GM18907 (cell line): ENCODE measurements at regions not wholly inside any gene's neighbourhood (a gene's known extent, or its start where the extent isn't known, plus 50 kb on each side); places are given as distances from the start of the nearest gene placed in this dataset.

ENCODE experiments used
- ATAC-seq: cut with Tn5 transposase; IDR thresholded peaks from one replicate; pipeline ENCODE4 v1.9.1; 2021; ENCODE audit warnings: mild to moderate bottlenecking, moderate library complexity; ENCODE audit not compliant: unreplicated experiment

- no peak for ATAC-seq
Observed at GRCh38 chr6:43985329-43985728, 141.9 kb downstream of the MRPL14 start.

GRCh38 chr6:43984442-43985321 is 142.6 kb downstream of the MRPL14 start:
- ATAC-seq: no peak

DNA sequence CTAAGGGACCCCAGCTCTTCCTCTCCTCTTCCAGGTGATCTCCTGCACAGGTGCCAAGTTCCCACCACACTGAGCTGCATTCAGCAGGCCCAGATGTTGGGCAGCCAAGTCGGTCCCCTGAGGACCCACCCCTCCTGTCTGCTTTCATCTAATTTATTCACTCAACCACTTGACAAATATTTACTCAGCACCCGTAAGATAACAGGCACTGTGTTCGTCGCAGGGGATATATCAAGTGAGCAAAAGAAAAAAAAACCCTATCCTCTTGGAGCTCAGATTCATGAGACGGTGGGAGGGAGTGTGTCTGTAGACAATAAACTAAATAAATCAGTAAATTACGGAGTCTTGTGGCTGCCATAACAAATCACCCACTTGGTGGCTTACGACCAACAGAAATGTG is 143.6 kb downstream of the MRPL14 start:
- no peak for ATAC-seq

DNA sequence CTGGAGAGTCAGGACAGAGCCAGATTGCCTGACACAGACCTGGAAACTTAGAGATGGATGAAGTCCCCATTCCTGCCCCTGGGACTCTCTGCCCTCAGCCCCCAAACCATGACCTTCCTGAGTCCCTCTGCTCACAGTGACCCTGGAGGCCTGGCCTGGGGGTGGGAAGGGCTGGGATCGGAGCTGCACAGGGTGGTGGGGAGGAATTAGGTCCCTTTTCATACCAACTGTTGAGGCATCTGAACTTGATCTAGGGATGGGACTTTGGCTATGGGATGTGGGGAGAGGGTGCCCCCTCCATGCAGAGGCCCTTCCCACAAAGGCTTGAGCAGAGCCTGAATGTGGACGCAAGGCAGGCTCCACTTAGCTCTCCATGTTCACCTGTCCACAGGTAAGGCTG is 144.1 kb downstream of the MRPL14 start:
- no peak for ATAC-seq

DNA sequence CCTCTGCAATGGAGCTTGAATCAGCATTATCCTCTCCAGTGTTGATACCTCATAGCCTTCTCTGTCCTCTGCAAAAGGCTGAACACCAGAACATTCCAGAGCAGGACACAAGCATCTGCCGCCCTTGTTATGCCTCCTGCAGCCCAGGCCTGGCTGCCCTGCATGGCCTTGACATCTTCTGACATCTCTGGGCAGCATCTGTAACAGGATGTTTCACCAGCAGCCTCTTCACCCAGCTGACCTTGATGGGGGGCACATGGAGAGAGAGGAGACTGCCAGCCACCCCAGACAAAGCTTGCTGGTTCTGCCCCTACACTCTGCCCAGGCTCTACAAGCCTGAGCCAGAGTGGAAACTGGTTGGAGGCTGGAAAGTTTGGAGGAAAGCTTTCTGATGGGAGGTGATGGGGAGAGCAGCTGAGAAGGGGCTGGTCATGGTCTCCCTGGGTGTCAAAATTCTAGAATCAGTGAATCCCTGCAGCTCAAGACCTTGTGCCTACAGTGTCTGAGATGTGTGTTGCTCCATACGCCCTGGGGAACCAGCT is 145.1 kb downstream of the MRPL14 start:
- no peak for ATAC-seq

GRCh38 chr6:43981363-43981990 is 145.8 kb downstream of the MRPL14 start:
- ATAC-seq: no peak

DNA sequence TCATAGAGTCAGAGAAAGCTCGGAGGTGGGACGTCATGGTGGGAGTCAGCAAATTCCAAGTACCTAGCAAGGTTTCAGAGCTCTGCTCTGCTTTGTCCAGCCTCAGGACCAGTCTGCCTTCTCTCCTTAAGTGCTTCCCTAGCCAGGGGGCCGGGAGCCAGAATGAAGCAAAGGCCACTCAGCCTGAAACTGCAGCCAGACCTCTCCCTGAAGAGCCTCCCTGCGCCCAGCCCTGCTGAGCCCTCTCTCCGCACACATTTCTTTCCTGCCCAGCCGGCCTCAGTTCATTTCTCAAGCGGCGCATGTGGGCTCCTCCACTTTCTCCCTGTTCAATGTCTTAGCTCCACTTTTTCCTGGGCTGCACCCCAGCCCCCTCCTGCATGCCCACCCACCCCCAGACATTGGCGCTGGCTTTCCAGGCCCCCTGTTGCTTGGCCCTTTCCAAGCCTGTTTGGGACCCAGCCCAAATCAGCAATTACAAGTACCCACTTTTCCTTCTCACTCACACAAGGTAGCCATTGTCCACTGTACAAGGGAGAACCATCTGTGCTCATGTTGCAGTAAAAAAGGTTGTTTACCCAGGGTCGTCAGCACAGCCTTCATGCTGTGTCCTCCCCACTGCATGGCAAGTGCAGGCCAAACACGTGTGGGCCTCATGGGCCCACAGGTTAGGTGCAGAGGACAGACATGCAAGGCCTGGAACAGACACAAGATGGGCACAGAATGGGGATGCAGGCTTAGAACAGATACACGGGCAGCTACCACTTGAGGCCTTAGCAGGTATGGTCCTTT is 147.1 kb downstream of the MRPL14 start:
- no peak for ATAC-seq

GRCh38 chr6:43979525-43979924 is 147.7 kb downstream of the MRPL14 start:
- no peak for ATAC-seq

DNA sequence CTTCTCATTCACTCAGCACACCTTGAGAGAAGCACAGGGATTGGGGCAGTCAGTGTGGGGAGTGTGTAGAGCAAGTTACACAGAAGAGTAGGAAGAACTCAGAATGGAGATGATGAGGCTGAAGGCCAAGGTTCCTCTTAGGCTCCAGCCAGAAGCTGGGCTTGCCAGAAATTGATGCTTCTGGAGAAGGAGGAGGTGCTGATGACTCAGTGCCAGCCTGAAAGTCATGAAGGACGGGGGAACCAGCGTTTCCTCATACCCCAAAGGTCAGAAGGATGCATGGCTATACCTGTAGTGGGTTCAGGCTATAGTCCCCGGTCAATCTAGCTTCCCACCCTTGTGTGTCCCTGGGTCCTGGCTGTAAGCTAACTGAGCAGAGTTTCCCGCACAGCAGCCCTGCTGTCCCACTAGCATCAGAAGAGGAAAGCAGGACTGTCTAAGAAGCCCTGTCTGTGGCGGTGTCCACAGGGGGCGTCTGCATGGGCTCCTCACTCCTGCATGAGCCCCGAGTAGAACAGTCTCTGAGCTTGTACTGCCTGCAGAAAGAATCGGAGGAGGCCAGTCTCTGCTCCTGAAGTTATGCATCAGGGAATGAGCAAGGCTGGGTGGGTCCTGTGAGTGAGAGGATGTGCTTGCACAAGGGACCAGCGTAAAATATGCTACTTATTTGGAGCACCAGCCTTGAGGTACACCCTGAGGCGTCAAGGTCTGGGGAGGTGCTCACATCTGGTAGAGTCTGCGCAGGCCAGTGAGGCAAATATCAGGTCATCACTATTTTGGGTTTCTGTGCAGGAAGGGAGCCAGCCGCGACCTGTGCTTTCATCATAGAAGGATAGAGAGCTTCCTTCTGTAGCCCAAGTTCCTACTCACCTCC is 148.5 kb downstream of the MRPL14 start:
- ATAC-seq: no peak

DNA sequence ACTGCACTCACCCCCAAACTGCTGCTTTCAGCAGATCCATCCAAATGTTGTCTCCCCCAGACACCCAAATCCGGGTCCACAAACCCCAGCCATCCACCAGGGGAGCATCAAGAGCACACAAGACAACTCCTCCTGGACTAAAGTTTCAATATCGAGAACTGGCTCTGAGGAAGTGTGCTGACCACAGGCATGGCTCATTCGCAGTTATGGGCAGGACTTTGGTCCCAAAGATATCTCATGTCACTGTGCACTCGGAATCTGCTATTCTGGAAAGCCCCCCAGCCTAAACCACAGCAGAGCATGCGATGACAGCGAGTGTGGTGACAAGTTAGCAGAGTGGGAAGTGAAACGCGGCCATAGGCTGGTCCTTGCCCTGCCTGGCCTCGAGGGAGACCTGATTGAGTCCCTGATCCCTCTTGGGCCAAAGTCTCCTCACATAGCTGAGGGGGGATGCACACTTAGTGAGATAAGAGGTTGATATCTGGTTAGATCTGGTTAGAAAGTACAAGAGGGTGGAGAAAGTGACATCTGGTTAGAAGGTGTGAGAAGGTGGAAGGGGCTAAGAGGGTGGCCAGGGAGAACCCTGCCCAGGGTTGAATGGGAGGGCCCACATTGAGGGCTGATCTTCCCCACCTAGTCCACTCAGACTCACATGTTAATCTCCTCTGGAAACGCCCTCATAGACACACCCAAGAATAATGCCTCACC is 149.7 kb downstream of the MRPL14 start:
- peak; percentile 79 for ATAC-seq

DNA sequence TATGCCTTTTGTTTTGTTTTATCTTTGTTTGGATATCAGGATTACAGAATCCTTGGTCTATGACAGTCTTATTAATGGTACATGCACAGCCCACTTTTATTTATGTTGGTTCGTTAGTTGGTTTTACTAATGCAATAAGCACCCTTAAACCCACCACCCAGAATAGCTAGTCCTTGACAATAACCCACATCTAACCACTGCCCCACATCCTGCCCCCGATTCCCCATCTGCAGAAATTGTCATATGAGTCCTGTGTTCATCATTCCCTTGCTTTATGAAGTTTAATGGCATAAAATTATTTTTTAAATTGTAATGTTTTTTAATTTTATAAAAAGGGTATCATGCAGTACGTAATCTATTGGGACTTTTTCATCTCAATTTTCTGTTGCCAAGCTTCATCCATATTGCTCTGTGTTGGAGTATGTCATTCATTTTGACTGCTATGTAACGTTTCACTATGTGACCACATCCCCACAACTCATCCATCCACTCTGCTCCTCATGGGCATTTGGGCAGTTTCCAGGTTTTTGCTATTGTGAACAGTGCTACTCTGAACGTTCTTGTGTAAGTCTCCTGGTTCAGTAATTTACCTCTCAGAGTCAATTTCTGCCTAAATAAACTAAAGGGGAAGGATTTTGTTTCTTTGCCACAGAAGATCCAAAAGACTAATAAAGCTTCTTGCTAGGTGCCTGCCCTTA is 150.4 kb downstream of the MRPL14 start:
- ATAC-seq: no peak

- no peak for ATAC-seq
Observed at GRCh38 chr6:43974643-43975230, 152.5 kb downstream of the MRPL14 start.

GRCh38 chr6:43973357-43973756 is 153.9 kb downstream of the MRPL14 start:
- no peak for ATAC-seq

- no peak for ATAC-seq
Observed at GRCh38 chr6:43972913-43973300, 154.3 kb downstream of the MRPL14 start.

DNA sequence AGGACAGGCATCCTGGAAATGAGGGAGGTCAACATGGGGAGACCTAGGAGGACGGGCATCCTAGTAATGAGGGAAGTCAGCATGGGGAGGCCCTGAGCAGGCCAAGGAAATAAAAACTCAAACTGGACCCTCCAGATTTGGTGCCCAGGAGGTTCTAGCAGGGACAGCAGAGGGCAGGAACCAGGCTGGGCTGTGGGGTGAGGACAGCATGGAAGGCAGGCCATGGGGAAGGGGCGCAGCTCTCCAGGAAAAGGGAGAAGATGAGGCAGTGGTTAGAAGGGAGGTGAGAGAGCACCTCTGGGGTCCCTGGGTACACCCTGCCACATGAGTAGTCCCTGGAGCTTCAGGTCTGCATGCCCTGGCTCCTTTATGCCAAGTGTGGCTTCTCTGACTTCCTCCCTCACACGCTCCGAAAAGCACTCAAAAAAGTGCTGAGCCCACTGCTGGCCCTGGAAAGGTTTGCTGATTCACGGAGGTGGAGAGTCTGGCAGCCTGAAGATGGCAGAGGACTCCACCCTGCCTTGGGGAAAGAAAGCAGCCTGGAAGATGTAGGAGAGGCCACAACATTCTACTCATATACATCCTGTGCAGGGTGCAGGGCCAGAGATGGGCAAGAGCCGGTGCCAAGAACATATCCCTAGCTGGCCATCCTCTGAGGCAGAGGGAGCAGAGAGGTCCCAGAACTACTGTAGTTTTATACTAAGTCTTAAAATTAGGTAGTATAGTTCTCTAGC is 154.9 kb downstream of the MRPL14 start:
- ATAC-seq: no peak

DNA sequence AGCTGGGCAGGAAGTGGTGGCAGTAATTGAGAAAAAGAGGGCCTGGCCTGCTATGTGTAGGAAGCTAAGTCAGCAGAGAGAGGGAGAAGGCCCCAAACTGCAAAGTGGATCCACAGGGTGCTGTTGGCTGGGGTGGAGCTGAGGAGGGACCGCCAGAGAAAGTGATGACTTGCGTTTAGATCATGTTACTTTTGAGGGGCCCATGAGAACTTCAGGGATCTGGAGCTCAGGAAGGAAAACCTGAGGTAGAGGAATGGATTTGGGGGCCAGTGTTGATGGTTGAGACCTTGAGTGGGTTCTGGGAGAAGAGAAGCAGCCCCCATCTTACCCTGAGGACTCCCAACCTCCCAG is 155.5 kb downstream of the MRPL14 start:
- ATAC-seq: no peak

DNA sequence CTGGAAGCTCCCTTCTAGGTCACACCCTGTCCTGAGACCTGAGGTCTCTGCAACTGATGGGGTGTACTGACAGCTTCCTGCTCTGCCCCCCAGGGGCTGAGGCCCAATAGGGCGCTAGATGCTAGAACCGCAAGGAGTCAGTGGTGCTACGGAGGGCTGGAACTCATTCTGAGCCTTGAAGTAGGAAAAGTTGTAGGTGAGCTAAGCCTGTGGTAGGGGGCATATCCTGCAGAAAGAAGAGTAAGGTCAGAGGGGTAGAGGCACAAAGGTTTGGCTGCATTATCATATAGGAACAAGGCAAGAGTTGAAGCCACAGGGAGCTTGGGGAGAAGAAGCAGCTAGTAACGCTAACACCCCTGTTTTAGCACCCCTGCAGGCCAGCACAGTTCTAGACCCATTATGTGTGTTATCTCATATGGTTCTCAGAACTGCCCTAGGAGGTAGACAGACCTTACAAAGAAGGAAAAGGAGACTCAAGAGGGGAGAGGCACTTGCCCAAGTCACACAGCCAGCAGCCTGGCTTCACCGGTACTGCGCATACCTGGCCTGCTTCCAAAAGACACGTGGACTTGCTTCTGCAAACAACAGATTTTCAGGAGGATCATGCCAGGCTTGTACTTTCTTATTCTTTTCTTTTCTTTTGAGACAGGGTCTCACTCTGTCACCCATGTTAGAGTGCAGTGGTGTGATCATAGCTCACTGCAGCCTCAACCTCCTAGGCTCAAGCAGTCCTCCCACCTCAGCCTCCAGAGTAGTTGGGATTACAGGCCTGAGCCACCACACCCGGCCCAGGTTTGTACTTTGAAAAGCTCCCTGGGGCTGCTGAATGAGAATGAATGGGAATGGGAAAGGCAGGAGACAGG is 156.1 kb downstream of the MRPL14 start:
- no peak for ATAC-seq
